Testis (tissue), 2 donors: ENCODE measurements at regions not wholly inside any gene's neighbourhood (a gene's known extent, or its start where the extent isn't known, plus 50 kb on each side); places are given as distances from the start of the nearest gene placed in this dataset.

Source experiments
- DNase-seq: peaks from one replicate; pipeline ENCODE4 v3.0.0-alpha.2; 2019
- H3K27ac ChIP-seq, 2 donors: fragments of 200-600 bp; sonication (generic); one replicate each; pipeline ENCODE4 v1.5.1; 2019
- H3K27me3 ChIP-seq: fragments of 200-600 bp; sonication (generic); one replicate; pipeline ENCODE4 v1.5.1; 2019
- H3K36me3 ChIP-seq: fragments of 200-600 bp; sonication (generic); one replicate; pipeline ENCODE4 v1.5.1; 2017; ENCODE audit warnings: low read depth; ENCODE audit errors: missing control alignments
- H3K4me1 ChIP-seq: fragments of 200-600 bp; sonication (generic); one replicate; pipeline ENCODE4 v1.5.1; 2019
- H3K4me3 ChIP-seq, 2 donors: fragments of 200-600 bp; sonication (generic); one replicate each; pipeline ENCODE4 v1.5.1; 2017 to 2019
- H3K9me3 ChIP-seq: fragments of 200-600 bp; sonication (generic); one replicate; pipeline ENCODE4 v1.5.1; 2017
- CTCF ChIP-seq, 3 experiments: fragments of 450-650 bp in 2 of 3; fragments of 200-600 bp in 1 of 3; sonication (generic) in 1 of 3; IDR thresholded peaks; one replicate each; pipeline ENCODE4 v1.5.1; 2016 to 2019; ENCODE audit warnings: antibody characterized with exemption in 3 of 3, mild to moderate bottlenecking in 2 of 3, moderate library complexity in 1 of 3
- POLR2A ChIP-seq: fragments of 450-650 bp; IDR thresholded peaks from one replicate; pipeline ENCODE4 v1.6.1; 2017; ENCODE audit warnings: antibody characterized with exemption, mild to moderate bottlenecking, moderate library complexity
- WGBS, 2 donors: methylation state at CpG; one replicate each; pipeline ENCODE4 v1.1.5; 2018; 5-methylcytosine and 5-hydroxymethylcytosine counted together
- intact Hi-C: fragments of 100-400 bp; cut with DNase I; formaldehyde crosslinking; loops from one replicate; pipeline ENCODE4 v1.15.1; 2023; ENCODE audit warnings: low total_unique reads

GRCh38 chr2:122545821-122546220 is 790.4 kb downstream of the TSN start:
- intact Hi-C loops = no loop called here
- no peaks in the 10 kb centered on the region for H3K27me3 ChIP-seq
- no peaks in the 10 kb centered on the region for H3K4me1 ChIP-seq
- H3K4me3 ChIP-seq = no peak overlapping the region
- no peaks in the 10 kb centered on the region for H3K36me3 ChIP-seq
- WGBS, 2 donors = 85 to 93% methylated on average over 4 of the region's 4 CpGs
- H3K9me3 ChIP-seq = no peaks in the 10 kb centered on the region
- TF ChIP-seq CTCF (IDR thresholded peaks at IDR 0.05) (no peak), POLR2A (no peak)
- no peak overlapping the region for H3K27ac ChIP-seq
- DNase-seq = no peak

DNA sequence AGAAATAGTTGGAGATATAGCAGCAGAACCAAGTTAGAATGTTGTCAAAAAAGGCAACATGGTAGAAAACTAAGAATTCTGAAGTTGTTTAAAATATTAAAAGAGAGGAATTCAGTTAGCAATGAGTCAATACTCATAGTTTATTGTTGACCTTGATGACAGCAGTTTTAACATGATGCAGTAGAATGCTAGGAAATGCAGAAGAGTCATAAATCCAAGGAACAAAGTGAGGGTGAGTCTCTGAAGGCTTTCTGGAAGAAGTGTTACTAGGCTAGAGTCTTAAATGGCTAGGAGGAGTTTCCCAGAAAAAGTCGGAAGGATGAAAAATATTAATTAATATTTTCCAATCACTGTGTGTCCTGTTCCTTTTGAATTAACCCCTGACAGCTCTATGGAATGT is 807.3 kb downstream of the TSN start:
- H3K27ac ChIP-seq = no peak overlapping the region
- no peak for DNase-seq
- no peaks in the 10 kb centered on the region for H3K4me1 ChIP-seq
- no peaks in the 10 kb centered on the region for H3K9me3 ChIP-seq
- H3K27me3 ChIP-seq = no peaks in the 10 kb centered on the region
- no peaks in the 10 kb centered on the region for H3K36me3 ChIP-seq
- WGBS, 2 donors = 42 to 44% methylated on average over 1 of the region's 1 CpG
- no peak overlapping the region for H3K4me3 ChIP-seq
- TF ChIP-seq CTCF (IDR thresholded peaks at IDR 0.05) (no peak), POLR2A (no peak)
- intact Hi-C loops = no loop called here

GRCh38 chr2:122563781-122564180 is 808.3 kb downstream of the TSN start:
- no peak overlapping the region for H3K27ac ChIP-seq
- H3K4me3 ChIP-seq = no peak overlapping the region
- no peaks in the 10 kb centered on the region for H3K9me3 ChIP-seq
- no peak for TF ChIP-seq CTCF (IDR thresholded peaks at IDR 0.05)
- no peak for TF ChIP-seq POLR2A
- no peaks in the 10 kb centered on the region for H3K4me1 ChIP-seq
- WGBS, 2 donors = 38 to 46% methylated on average over 2 of the region's 2 CpGs
- H3K27me3 ChIP-seq = no peaks in the 10 kb centered on the region
- H3K36me3 ChIP-seq = no peaks in the 10 kb centered on the region
- DNase-seq = no peak
- intact Hi-C loops = no loop called here

DNA sequence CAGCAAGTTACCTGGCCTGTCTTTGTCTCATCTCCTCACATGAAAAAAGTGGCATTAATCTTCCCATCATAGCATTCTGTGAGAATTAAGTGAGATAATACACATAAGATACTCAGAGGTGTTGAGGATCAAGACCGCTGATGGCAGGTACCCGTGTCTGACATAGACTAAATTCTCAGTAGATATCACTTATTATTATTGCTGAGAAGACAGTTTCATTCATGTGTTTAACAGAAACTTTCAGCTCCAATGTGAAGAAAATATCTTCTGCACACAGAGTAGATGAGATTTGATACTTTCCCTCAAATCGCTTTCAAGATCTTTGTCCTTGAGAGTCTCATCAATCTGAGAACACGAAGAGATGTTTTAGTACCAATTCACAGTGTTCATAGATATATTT is 809.4 kb downstream of the TSN start:
- DNase-seq = no peak
- Histone ChIP-seq H3K4me1 (no peaks in the 10 kb centered on the region), H3K27me3 (no peaks in the 10 kb centered on the region), H3K27ac (no peak overlapping the region), H3K36me3 (no peaks in the 10 kb centered on the region), H3K9me3 (no peaks in the 10 kb centered on the region), H3K4me3 (no peak overlapping the region)
- WGBS, 2 donors = 85% methylated on average over 4 of the region's 4 CpGs
- intact Hi-C loops = no loop called here
- no peak for TF ChIP-seq CTCF (IDR thresholded peaks at IDR 0.05)
- TF ChIP-seq POLR2A = no peak

- no peak for TF ChIP-seq POLR2A
- TF ChIP-seq CTCF (IDR thresholded peaks at IDR 0.05) = no peak
- Histone ChIP-seq H3K4me3 (no peak overlapping the region), H3K36me3 (no peaks in the 10 kb centered on the region), H3K9me3 (no peaks in the 10 kb centered on the region), H3K4me1 (no peaks in the 10 kb centered on the region), H3K27ac (no peak overlapping the region), H3K27me3 (no peaks in the 10 kb centered on the region)
- intact Hi-C loops = no loop called here
- 0% methylated on average over 1 of the region's 1 CpG for WGBS, 2 donors
- DNase-seq = no peak
Observed at GRCh38 chr2:122565364-122565763, 809.9 kb downstream of the TSN start.
